ENCODE measurements at regions not wholly inside any gene's neighbourhood (a gene's known extent, or its start where the extent isn't known, plus 50 kb on each side); places are given as distances from the start of the nearest gene placed in this dataset.
"Not testable (repeated sequence)": the region's sequence is repeated elsewhere in the genome, so short reads cannot be mapped to it uniquely, and the experiment has no call there.

GRCh38 chr2:91527491-91528031 lies 2836.1 kb downstream of the RPIA start:
- H3K27me3 Mint-ChIP-seq; H3K9me3 Mint-ChIP-seq (ENCODE audit: low read depth); H3K4me1 Mint-ChIP-seq (ENCODE audit: low read depth); H3K27ac Mint-ChIP-seq; H3K4me3 Mint-ChIP-seq; H3K36me3 Mint-ChIP-seq: not testable (repeated sequence)

- not testable (repeated sequence) for H3K4me3 Mint-ChIP-seq; H3K36me3 Mint-ChIP-seq; H3K4me1 Mint-ChIP-seq (ENCODE audit: low read depth); H3K27me3 Mint-ChIP-seq; H3K9me3 Mint-ChIP-seq (ENCODE audit: low read depth); H3K27ac Mint-ChIP-seq
Observed at GRCh38 chr2:91528361-91528760, 2836.9 kb downstream of the RPIA start.

GRCh38 chr2:91536109-91536508 lies 2844.6 kb downstream of the RPIA start:
- H3K36me3 Mint-ChIP-seq, H3K27me3 Mint-ChIP-seq: not testable (repeated sequence)

GRCh38 chr2:91536549-91537263 lies 2845.2 kb downstream of the RPIA start:
- not testable (repeated sequence) for H3K4me3 Mint-ChIP-seq; H3K9me3 Mint-ChIP-seq (ENCODE audit: low read depth); H3K27ac Mint-ChIP-seq; H3K4me1 Mint-ChIP-seq (ENCODE audit: low read depth); H3K27me3 Mint-ChIP-seq; H3K36me3 Mint-ChIP-seq

More at GRCh38 chr2:91536109-91536508, 2844.6 kb downstream of the RPIA start:
- not testable (repeated sequence) for H3K4me3 Mint-ChIP-seq; H3K4me1 Mint-ChIP-seq (ENCODE audit: low read depth); H3K27ac Mint-ChIP-seq; H3K9me3 Mint-ChIP-seq (ENCODE audit: low read depth)

DNA sequence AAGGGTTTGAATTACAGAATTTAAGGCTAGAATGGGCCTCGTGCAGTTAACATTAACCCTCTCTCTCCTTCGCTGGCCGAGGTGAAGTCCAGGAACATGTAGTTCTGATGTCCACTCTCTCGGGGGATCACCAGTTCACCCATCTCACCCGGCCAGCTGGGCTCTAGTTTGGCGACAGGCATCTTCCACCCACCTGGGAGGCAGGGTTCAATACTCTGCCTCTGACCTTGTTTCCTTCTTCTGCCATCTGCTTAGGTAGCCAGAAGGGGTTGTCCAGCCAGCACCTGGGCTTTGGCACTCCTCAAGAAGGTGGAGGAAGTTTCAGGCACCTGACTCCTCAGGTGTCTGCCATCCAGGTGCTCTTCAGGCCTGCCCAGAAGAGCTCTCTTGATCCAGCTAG lies 2857.8 kb downstream of the RPIA start:
- H3K4me3 Mint-ChIP-seq; H3K4me1 Mint-ChIP-seq (ENCODE audit: low read depth); H3K9me3 Mint-ChIP-seq (ENCODE audit: low read depth); H3K27me3 Mint-ChIP-seq; H3K36me3 Mint-ChIP-seq; H3K27ac Mint-ChIP-seq: not testable (repeated sequence)

GRCh38 chr2:91558234-91558633 lies 2866.8 kb downstream of the RPIA start:
- not testable (repeated sequence) for H3K27me3 Mint-ChIP-seq; H3K4me1 Mint-ChIP-seq (ENCODE audit: low read depth); H3K4me3 Mint-ChIP-seq; H3K27ac Mint-ChIP-seq; H3K36me3 Mint-ChIP-seq
- peaks cover 23% of the 10 kb centered on the region for H3K9me3 Mint-ChIP-seq (ENCODE audit: low read depth)

- H3K36me3 Mint-ChIP-seq; H3K4me1 Mint-ChIP-seq (ENCODE audit: low read depth); H3K4me3 Mint-ChIP-seq; H3K27me3 Mint-ChIP-seq; H3K27ac Mint-ChIP-seq: not testable (repeated sequence)
- peaks cover 23% of the 10 kb centered on the region for H3K9me3 Mint-ChIP-seq (ENCODE audit: low read depth)
Observed at GRCh38 chr2:91559269-91559668, 2867.8 kb downstream of the RPIA start.

- H3K27me3 Mint-ChIP-seq; H3K36me3 Mint-ChIP-seq; H3K27ac Mint-ChIP-seq; H3K4me1 Mint-ChIP-seq (ENCODE audit: low read depth); H3K4me3 Mint-ChIP-seq: not testable (repeated sequence)
- peaks cover 23% of the 10 kb centered on the region for H3K9me3 Mint-ChIP-seq (ENCODE audit: low read depth)
Observed at GRCh38 chr2:91559886-91560614, 2868.6 kb downstream of the RPIA start.

DNA sequence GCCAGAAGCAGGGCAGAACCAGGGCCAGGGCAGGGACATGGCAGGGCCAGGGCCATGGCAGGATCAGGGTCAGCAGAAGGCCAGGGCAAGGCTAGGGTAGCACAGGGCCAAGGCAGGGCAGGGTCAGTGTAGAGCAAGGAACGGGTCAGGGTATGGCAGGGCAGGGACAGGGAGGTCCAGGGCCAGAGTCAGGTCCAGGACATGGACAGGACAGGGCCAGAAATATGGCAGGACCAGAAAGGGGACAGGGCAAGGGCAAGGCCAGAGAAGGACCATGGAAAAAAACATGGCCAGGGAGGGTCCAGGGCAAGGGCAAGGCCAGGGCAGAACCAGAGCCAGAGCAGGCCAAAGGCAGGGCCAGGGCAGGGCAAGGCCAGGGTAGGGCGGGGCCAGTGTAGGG lies 2870.7 kb downstream of the RPIA start:
- H3K4me3 Mint-ChIP-seq; H3K27me3 Mint-ChIP-seq; H3K4me1 Mint-ChIP-seq (ENCODE audit: low read depth); H3K36me3 Mint-ChIP-seq; H3K27ac Mint-ChIP-seq: not testable (repeated sequence)
- peaks cover 23% of the 10 kb centered on the region for H3K9me3 Mint-ChIP-seq (ENCODE audit: low read depth)

DNA sequence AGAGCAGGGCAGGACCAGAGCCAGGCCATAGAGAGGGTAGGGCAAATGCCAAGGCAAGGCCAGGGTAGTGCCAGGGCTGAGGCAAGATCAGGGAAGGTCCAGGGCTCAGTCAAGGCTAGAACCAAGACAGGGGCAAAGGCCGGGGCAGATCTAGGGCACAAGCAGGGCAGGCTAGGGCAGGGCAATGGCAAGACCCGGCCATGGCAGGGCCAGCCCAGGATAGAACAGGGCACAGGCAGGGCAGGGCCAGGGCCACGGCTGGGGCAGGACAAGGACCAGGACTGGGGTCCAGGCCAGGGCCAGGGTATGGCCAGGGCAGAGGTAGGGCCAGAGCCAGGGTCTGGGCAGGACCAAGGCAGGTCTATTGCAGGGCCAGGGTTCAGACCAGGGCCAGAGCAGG lies 2873.2 kb downstream of the RPIA start:
- H3K4me1 Mint-ChIP-seq (ENCODE audit: low read depth); H3K36me3 Mint-ChIP-seq; H3K27ac Mint-ChIP-seq; H3K4me3 Mint-ChIP-seq; H3K27me3 Mint-ChIP-seq: not testable (repeated sequence)
- peaks cover 12% of the 10 kb centered on the region for H3K9me3 Mint-ChIP-seq (ENCODE audit: low read depth)

GRCh38 chr2:91565689-91566430 lies 2874.4 kb downstream of the RPIA start:
- H3K36me3 Mint-ChIP-seq; H3K4me1 Mint-ChIP-seq (ENCODE audit: low read depth); H3K27me3 Mint-ChIP-seq; H3K9me3 Mint-ChIP-seq (ENCODE audit: low read depth); H3K27ac Mint-ChIP-seq; H3K4me3 Mint-ChIP-seq: not testable (repeated sequence)

GRCh38 chr2:91566611-91567010 lies 2875.1 kb downstream of the RPIA start:
- H3K27me3 Mint-ChIP-seq; H3K27ac Mint-ChIP-seq; H3K4me3 Mint-ChIP-seq; H3K36me3 Mint-ChIP-seq; H3K4me1 Mint-ChIP-seq (ENCODE audit: low read depth); H3K9me3 Mint-ChIP-seq (ENCODE audit: low read depth): not testable (repeated sequence)

GRCh38 chr2:91567546-91568335 lies 2876.3 kb downstream of the RPIA start:
- H3K27me3 Mint-ChIP-seq; H3K4me3 Mint-ChIP-seq; H3K4me1 Mint-ChIP-seq (ENCODE audit: low read depth); H3K9me3 Mint-ChIP-seq (ENCODE audit: low read depth); H3K36me3 Mint-ChIP-seq; H3K27ac Mint-ChIP-seq: not testable (repeated sequence)

DNA sequence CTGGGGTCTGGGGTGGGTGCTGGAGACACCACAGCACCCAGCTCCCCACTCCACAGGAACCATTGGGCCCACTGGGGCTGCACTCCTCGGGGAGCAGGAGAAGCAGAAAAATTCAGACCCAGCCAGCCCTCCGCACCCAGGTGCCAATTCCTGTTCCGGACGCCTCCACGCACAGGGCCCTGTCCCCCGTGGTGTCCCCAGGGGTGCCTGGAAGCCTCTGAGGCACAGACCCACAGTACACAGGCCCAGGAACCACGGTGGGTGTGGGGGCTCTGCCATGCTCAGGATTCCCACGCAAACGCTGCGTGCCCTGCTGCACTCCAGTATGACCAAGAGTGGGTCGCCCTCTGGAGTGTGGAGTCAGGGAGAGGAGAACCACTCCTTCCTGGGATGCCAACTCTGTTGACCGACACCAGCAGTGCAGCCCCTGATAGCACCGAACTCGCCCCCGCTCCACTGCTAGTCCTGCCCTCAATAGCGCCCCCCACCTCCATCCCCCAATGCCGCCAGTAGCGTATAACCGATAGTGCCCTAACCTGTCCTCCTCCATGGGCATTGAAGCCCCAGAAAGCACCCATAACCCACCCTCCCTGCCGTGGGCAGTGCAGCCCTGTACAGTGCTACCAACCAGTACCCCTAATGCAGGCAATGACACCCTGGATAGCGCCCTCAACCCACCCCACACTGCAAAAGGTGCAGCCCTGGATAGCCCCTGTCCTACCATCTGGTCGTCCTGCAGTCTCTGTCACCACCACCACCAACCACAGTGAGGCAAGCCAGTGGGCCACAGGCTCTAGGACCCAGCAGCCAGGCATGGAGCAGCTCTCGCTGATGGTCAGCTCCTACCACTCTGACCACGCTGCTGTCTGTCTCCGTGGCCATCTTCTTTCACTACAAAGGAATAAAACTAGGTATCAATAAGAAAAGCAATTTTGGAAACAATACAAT lies 2877.2 kb downstream of the RPIA start:
- not testable (repeated sequence) for H3K27me3 Mint-ChIP-seq; H3K36me3 Mint-ChIP-seq; H3K4me3 Mint-ChIP-seq; H3K27ac Mint-ChIP-seq; H3K4me1 Mint-ChIP-seq (ENCODE audit: low read depth); H3K9me3 Mint-ChIP-seq (ENCODE audit: low read depth)
